GM18858 (cell line): ENCODE measurements at regions not wholly inside any gene's neighbourhood (a gene's known extent, or its start where the extent isn't known, plus 50 kb on each side); places are given as distances from the start of the nearest gene placed in this dataset.

Experiments
- ATAC-seq: cut with Tn5 transposase; IDR thresholded peaks from one replicate; pipeline ENCODE4 v1.9.1; 2021; ENCODE audit not compliant: unreplicated experiment

- no peak for ATAC-seq
Observed at GRCh38 chr21:28487455-28488070, 505.1 kb downstream of the LTN1 start.

DNA sequence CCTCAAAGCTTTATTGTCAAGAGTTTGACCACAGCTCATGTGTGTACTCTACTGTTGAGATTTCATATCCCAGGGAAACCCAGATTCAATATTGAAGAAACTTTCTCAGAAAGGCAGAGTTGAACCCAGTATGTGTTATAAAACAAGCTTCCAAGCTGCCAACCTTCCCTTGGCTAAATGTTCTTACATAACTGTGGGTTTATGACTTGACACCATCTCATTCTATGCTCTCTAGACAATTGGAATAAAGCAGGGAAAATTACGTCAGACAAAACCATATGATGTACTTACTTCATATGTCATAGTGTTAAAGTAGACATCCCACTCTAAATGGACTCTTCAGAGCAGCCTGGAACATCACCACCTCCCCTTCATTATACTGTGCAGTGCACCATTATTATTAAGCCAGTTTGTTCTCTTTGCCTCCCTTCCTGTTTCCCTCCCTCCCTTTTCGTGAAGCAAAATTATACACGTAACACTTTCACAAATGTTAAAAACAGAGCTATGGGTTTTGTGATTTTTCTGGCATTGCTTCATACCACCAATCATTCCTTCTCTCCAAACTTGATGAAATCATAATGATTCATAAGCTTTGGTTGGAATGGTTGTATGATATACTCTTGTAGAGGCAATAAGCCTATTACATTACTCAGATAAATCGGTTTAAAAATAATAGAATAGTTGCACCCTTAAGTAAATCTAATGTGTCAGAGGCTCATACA lies 507.2 kb downstream of the LTN1 start:
- ATAC-seq = no peak

- no peak for ATAC-seq
Observed at GRCh38 chr21:28483301-28484035, 509.2 kb downstream of the LTN1 start.

DNA sequence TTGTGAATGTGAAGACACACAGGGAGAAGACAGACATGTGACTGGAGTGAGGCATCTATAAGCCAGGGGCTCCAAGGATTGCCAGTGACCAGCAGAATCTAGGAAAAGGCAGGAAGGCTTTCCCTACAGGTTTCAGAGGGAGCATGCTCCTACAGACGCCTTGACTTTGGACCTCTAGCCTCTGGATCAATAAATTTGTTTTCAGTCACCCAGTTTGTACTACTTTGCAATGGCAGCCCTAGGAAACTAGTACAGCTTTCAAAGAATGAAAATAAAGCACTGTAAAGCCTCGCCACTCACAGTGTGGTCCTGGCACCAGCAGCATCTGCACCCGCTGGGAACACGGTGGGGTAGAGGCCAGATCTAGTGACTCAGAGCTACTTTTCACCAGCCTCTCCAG lies 510.0 kb downstream of the LTN1 start:
- ATAC-seq = no peak

- peak; percentile 73 for ATAC-seq
Observed at GRCh38 chr21:28480470-28480869, 512.2 kb downstream of the LTN1 start.

- peak; percentile 73 for ATAC-seq
Observed at GRCh38 chr21:28473530-28474220, 519.0 kb downstream of the LTN1 start.

DNA sequence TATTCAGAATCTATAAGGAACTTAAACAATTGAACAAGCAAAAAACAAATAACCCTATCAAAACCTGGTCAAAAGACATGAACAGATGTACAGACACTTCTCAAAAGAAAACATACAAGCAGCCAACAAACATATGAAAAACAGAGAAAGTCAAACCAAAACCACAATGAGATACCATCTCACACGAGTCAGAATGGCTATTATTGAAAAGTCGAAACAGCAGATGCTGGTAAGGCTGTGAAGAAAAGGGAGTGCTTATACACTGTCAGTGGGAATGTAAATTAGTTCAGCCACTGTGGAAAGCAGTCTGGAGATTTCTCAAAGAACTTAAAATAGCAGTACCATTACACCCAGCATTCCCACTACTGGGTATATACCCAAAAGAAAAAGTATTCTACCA lies 520.1 kb downstream of the LTN1 start:
- peak; percentile 52 for ATAC-seq

DNA sequence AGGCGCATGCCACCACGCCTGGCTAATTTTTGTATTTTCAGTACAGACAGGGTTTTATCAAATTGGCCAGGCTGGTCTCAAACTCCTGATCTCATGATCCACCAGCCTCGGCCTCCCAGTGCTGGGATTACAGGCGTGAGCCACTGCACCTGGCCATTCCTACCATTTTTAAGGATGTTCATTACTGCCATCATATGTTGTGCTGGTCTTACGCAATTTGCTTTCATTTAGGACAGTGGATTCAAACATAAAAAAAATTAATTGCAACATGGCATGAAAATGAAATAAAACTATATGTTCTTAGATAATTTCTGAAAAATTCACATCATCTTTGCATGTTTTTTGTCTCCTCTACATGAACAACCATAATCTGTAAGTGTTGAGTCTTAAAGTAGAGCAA lies 527.7 kb downstream of the LTN1 start:
- ATAC-seq = no peak

- ATAC-seq = no peak
Observed at GRCh38 chr21:28464095-28464494, 528.6 kb downstream of the LTN1 start.

DNA sequence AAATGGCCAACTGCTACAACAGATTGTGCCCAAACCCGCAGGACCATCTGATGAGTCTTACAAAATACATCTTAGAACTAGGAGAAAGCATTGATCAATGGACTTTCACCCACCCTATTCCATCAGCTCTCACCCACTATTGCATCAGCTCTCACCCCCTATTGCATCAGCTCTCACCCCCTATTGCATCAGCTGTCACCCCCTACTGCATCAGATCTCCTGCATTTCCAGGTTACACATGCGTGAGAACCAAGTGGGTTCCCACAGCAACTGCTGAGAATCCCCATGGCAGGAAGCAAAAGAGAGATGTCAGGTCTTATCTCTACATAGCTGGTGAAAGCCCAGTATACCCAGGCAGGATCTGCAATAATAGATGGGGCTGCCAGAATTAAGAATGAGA lies 533.5 kb downstream of the LTN1 start:
- ATAC-seq = no peak

DNA sequence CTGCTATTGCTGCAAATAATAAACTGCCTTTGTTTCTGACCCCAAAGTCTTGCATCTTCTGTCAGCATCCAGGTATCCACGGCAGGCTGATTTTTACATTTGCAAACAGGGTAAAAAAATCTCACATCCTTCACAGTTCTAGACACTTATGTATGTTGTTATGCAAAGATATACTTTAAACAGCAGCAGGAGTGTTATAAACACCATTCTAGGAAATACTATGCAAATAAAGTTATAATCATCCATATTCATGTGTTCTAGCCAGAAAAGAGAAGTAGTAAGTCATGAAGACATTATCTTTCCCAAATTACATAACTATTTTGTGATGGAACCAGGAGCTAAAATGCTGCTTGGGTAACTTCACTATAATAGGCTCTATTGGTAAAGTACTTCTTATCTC lies 534.2 kb downstream of the LTN1 start:
- no peak for ATAC-seq

GRCh38 chr21:28455253-28455600 lies 537.5 kb downstream of the LTN1 start:
- ATAC-seq = no peak

GRCh38 chr21:28454564-28455252 lies 538.0 kb downstream of the LTN1 start:
- no peak for ATAC-seq

- ATAC-seq = no peak
Observed at GRCh38 chr21:28447462-28447861, 545.2 kb downstream of the LTN1 start.

DNA sequence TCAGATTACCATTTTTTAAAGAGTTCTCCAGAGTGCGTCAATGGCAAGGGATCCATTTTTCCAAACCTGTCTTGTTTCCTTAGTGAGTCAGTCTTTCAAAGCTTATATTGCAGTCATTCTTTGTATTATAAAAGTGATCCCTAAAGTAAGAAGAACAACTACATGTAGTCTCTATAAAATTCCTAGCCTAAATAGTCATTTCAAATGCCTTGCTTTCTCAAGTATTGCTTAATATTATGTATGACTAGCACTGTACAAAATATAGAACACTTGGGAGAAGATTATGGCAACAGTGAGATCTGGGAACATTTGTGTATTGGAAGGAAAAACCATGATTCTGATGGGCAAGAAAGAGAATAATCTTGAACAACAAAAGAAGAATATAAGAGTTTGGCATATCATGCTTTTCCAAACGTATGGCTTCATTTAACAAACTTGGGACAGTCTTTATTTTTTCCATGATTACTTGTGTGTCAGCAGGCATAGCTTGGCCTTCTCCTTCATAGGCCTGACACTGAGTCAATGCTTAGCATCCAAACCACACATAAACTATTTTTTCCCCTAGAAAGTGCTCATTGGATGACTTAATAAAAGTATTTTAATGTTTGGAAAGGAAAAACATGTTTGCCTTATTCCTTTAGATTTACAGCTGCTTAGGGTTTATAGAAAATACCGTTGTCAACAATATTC lies 547.4 kb downstream of the LTN1 start:
- no peak for ATAC-seq

DNA sequence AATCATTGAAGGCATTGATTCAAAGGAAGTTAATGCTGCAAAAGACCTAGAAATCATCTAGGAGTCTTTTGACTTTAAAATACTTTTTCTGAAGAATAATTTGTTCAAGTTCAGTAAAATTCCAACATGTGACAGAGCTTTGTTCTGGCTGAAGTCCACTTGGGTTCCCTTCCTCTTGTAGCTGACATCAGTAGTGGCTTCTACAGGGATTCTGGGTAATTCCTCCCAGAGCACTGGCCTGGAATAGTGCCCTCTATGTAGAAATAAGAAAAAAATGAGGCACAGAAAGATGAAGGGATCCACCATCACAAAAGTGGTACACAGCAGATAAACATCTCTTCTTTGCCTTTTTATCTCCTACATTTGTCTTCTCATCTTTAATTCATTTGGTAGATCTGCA lies 548.1 kb downstream of the LTN1 start:
- no peak for ATAC-seq

DNA sequence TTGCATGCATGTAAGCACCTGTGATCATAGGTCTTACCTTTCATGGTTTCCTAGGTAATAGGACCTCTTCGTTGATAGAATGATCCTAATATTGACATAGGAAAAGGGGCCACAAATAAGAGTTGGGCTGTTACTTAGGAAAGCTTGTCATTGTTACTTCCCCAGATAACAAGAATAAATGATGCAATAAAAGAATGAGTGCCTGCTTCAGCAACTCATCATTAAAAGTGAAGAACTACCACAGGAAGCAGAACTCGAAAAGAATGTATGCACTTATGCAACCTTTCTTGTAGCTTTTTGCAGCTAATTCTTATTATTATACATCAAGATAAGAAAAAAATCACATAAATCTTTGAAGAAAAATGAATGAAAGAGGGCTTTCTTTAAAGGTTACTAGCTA lies 548.6 kb downstream of the LTN1 start:
- no peak for ATAC-seq

GRCh38 chr21:28442624-28443023 lies 550.1 kb downstream of the LTN1 start:
- ATAC-seq = no peak

- ATAC-seq = no peak
Observed at GRCh38 chr21:28442085-28442484, 550.6 kb downstream of the LTN1 start.

GRCh38 chr21:28439788-28440187 lies 552.9 kb downstream of the LTN1 start:
- no peak for ATAC-seq

DNA sequence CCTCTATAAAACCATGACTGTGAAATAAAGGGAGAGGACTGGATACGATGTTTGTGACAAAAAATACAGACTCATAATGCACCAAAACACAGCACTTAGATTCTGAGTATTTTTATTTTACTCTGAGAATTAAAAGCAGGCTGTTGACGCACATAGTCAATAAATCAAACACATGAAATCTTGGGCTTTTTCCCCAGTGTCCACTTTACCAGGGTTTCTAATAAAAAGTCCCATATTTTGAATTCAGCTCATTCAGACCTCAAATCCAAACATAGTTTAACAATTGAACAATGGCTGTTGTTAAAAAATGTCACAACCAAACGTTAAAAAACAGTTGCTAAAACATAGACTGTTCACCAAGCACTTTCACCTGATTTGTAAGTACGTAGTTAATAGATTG lies 553.4 kb downstream of the LTN1 start:
- ATAC-seq = no peak
